SK-N-MC (cell line): ENCODE measurements at regions not wholly inside any gene's neighbourhood (a gene's known extent, or its start where the extent isn't known, plus 50 kb on each side); places are given as distances from the start of the nearest gene placed in this dataset.

Experiments used
- EZH2 ChIP-seq: fragments of 200-600 bp; sonication (generic); IDR thresholded peaks from one replicate; pipeline ENCODE4 v1.6.1; 2017; ENCODE audit warnings: antibody characterized with exemption
- POLR2AphosphoS5 ChIP-seq: IDR thresholded peaks from 2 replicates; pipeline ENCODE4 v1.6.1; 2012; ENCODE audit warnings: mild to moderate bottlenecking, low read depth, low read length, borderline replicate concordance

- no peak for TF ChIP-seq EZH2
- no peak for TF ChIP-seq POLR2AphosphoS5
Observed at GRCh38 chr6:99014061-99014460, 66.3 kb upstream of the FBXL4 start.
